MM.1S (cell line): ENCODE measurements at regions not wholly inside any gene's neighbourhood (a gene's known extent, or its start where the extent isn't known, plus 50 kb on each side); places are given as distances from the start of the nearest gene placed in this dataset.

ENCODE experiments used
- EZH2 ChIP-seq: fragments of 300-600 bp; sonication (generic); optimal IDR thresholded peaks from 2 replicates; pipeline ENCODE3; 2017; ENCODE audit warnings: low read depth, mild to moderate bottlenecking, antibody characterized with exemption, low read length, mixed read lengths
- EZH2phosphoT487 ChIP-seq: fragments of 300-600 bp; sonication (generic); IDR thresholded peaks from 2 replicates; pipeline ENCODE4 v1.6.1; 2018; ENCODE audit warnings: antibody characterized with exemption, low read length
- TF ChIP-seq, protein P1 (sequence below): fragments of 300-600 bp; sonication (generic); IDR thresholded peaks from 2 replicates; pipeline ENCODE4 v1.5.1; 2016; ENCODE audit warnings: antibody characterized with exemption, low read length, mixed read lengths

DNA sequence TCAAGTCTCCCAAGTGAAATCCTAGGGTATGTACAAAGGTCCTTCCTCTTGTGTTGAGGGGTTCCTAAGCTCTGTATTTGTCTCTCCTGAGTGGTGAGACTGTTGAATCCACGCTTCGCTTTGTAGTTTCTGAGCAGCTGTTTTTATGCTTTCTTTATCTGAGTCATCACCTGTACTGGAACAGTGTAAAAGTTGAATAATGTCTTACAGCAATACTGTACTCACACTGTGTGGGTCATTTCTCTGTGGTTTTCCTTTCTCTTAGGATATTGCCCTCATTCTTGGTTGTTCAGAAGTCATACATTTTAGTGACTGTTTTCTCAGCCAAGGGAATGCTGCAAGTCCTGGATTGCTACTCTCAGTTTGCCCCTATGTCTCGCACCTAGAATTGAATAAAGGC, 1596.6 kb downstream of the SLITRK5 start:
- TF ChIP-seq, protein P1, sequence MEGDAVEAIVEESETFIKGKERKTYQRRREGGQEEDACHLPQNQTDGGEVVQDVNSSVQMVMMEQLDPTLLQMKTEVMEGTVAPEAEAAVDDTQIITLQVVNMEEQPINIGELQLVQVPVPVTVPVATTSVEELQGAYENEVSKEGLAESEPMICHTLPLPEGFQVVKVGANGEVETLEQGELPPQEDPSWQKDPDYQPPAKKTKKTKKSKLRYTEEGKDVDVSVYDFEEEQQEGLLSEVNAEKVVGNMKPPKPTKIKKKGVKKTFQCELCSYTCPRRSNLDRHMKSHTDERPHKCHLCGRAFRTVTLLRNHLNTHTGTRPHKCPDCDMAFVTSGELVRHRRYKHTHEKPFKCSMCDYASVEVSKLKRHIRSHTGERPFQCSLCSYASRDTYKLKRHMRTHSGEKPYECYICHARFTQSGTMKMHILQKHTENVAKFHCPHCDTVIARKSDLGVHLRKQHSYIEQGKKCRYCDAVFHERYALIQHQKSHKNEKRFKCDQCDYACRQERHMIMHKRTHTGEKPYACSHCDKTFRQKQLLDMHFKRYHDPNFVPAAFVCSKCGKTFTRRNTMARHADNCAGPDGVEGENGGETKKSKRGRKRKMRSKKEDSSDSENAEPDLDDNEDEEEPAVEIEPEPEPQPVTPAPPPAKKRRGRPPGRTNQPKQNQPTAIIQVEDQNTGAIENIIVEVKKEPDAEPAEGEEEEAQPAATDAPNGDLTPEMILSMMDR = no peak
- TF ChIP-seq EZH2phosphoT487 (no peak), EZH2 (no peak)
